OCI-LY3 (cell line): ENCODE measurements at regions not wholly inside any gene's neighbourhood (a gene's known extent, or its start where the extent isn't known, plus 50 kb on each side); places are given as distances from the start of the nearest gene placed in this dataset.

Experiments used
- CTCF ChIP-seq: fragments of 200-600, 300-600 bp; sonication (generic); IDR thresholded peaks from 2 replicates; pipeline ENCODE4 v1.5.1; 2014; ENCODE audit warnings: antibody characterized with exemption, low read length, low read depth
- EZH2phosphoT487 ChIP-seq: fragments of 200-600 bp; shearing (Covaris generic); IDR thresholded peaks from 2 replicates; pipeline ENCODE4 v1.6.1; 2018; ENCODE audit warnings: antibody characterized with exemption, mixed run types, low read depth

- TF ChIP-seq CTCF (no peak), EZH2phosphoT487 (no peak)
These were observed 64.7 kb upstream of the DUSP5 start for GRCh38 chr10:110432814-110433565.
